ENCODE measurements at regions not wholly inside any gene's neighbourhood (a gene's known extent, or its start where the extent isn't known, plus 50 kb on each side); places are given as distances from the start of the nearest gene placed in this dataset.

GRCh38 chr4:163959932-163960331 lies 465.4 kb downstream of the TMA16 start:
- POLR2A ChIA-PET: interaction anchor here (0.8 kb wide), 1 partner anchor 8 kb away, joined by 4 read pairs; no protein-coding TSS in a partner anchor
- H4K20me1 ChIP-seq (ENCODE audit: insufficient read depth, low read length): no peaks in the 10 kb centered on the region
- H3K4me1 ChIP-seq (ENCODE audit: insufficient read depth, low read length, poor library complexity, severe bottlenecking): no peaks in the 10 kb centered on the region
- intact Hi-C loops (cut with micrococcal nuclease; ENCODE audit: unreplicated experiment): no loop called here
- BruUV-seq (replicated peaks): no TSS peak
- CTCF ChIA-PET (ENCODE audit: unreplicated experiment): no interaction called here
- H3K9me2 ChIP-seq (ENCODE audit: insufficient read depth, low read length): no peaks in the 10 kb centered on the region
- H3K36me3 ChIP-seq (ENCODE audit: insufficient read depth, low read length): no peaks in the 10 kb centered on the region
- no peak overlapping the region for H3K4me2 ChIP-seq (ENCODE audit: low read length)
- no peak overlapping the region for H3K27ac ChIP-seq (ENCODE audit: low read depth, low read length, poor library complexity, severe bottlenecking)
- H2AFZ ChIP-seq (ENCODE audit: low read length): no peak overlapping the region
- H3K79me2 ChIP-seq (ENCODE audit: insufficient read depth, low read depth, low read length): no peaks in the 10 kb centered on the region
- no peak for DNase-seq (ENCODE audit: low spot score)
- no peak for TF ChIP-seq CTCF (conservative IDR thresholded peaks at IDR 0.05; ENCODE audit: low read length)
- no peak for TF ChIP-seq EZH2phosphoT487 (IDR thresholded peaks at IDR 0.05; ENCODE audit: borderline replicate concordance, low read depth, low read length)
- H3K4me3 ChIP-seq (ENCODE audit: low read depth, low read length, poor library complexity, severe bottlenecking): no peak overlapping the region
- no peaks in the 10 kb centered on the region for H3K9me3 ChIP-seq (ENCODE audit: low read length)

GRCh38 chr4:163966612-163967011 lies 472.1 kb downstream of the TMA16 start:
- ChIA-PET CTCF (ENCODE audit: unreplicated experiment) (no interaction called here), POLR2A (interaction anchor here (0.6 kb wide), 1 partner anchor 27 kb away, joined by 3 read pairs; no protein-coding TSS in a partner anchor)
- H3K9me2 ChIP-seq (ENCODE audit: insufficient read depth, low read length): no peaks in the 10 kb centered on the region
- no peak overlapping the region for H3K27ac ChIP-seq (ENCODE audit: low read depth, low read length, poor library complexity, severe bottlenecking)
- no peaks in the 10 kb centered on the region for H3K9me3 ChIP-seq (ENCODE audit: low read length)
- no TSS peak for BruUV-seq (replicated peaks)
- no peaks in the 10 kb centered on the region for H3K36me3 ChIP-seq (ENCODE audit: insufficient read depth, low read length)
- H3K79me2 ChIP-seq (ENCODE audit: insufficient read depth, low read depth, low read length): no peaks in the 10 kb centered on the region
- H2AFZ ChIP-seq (ENCODE audit: low read length): no peak overlapping the region
- no peak overlapping the region for H3K4me3 ChIP-seq (ENCODE audit: low read depth, low read length, poor library complexity, severe bottlenecking)
- no peaks in the 10 kb centered on the region for H3K4me1 ChIP-seq (ENCODE audit: insufficient read depth, low read length, poor library complexity, severe bottlenecking)
- no peak overlapping the region for H3K4me2 ChIP-seq (ENCODE audit: low read length)
- TF ChIP-seq CTCF (conservative IDR thresholded peaks at IDR 0.05; ENCODE audit: low read length) (no peak), EZH2phosphoT487 (IDR thresholded peaks at IDR 0.05; ENCODE audit: borderline replicate concordance, low read depth, low read length) (no peak)
- H4K20me1 ChIP-seq (ENCODE audit: insufficient read depth, low read length): no peaks in the 10 kb centered on the region
- DNase-seq (ENCODE audit: low spot score): no peak
- intact Hi-C loops (cut with micrococcal nuclease; ENCODE audit: unreplicated experiment): no loop called here

GRCh38 chr4:163967263-163967662 lies 472.8 kb downstream of the TMA16 start:
- H3K27ac ChIP-seq (ENCODE audit: low read depth, low read length, poor library complexity, severe bottlenecking): no peak overlapping the region
- no peak overlapping the region for H2AFZ ChIP-seq (ENCODE audit: low read length)
- intact Hi-C loops (cut with micrococcal nuclease; ENCODE audit: unreplicated experiment): no loop called here
- H4K20me1 ChIP-seq (ENCODE audit: insufficient read depth, low read length): no peaks in the 10 kb centered on the region
- POLR2A ChIA-PET: interaction anchor here (0.5 kb wide), 1 partner anchor 69 kb away, joined by 4 read pairs; no protein-coding TSS in a partner anchor
- no TSS peak for BruUV-seq (replicated peaks)
- no peak for DNase-seq (ENCODE audit: low spot score)
- H3K4me1 ChIP-seq (ENCODE audit: insufficient read depth, low read length, poor library complexity, severe bottlenecking): no peaks in the 10 kb centered on the region
- H3K36me3 ChIP-seq (ENCODE audit: insufficient read depth, low read length): no peaks in the 10 kb centered on the region
- no peak overlapping the region for H3K4me3 ChIP-seq (ENCODE audit: low read depth, low read length, poor library complexity, severe bottlenecking)
- H3K4me2 ChIP-seq (ENCODE audit: low read length): no peak overlapping the region
- H3K9me2 ChIP-seq (ENCODE audit: insufficient read depth, low read length): no peaks in the 10 kb centered on the region
- TF ChIP-seq EZH2phosphoT487 (IDR thresholded peaks at IDR 0.05; ENCODE audit: borderline replicate concordance, low read depth, low read length) (no peak), CTCF (conservative IDR thresholded peaks at IDR 0.05; ENCODE audit: low read length) (no peak)
- no peaks in the 10 kb centered on the region for H3K79me2 ChIP-seq (ENCODE audit: insufficient read depth, low read depth, low read length)
- H3K9me3 ChIP-seq (ENCODE audit: low read length): no peaks in the 10 kb centered on the region
- CTCF ChIA-PET (ENCODE audit: unreplicated experiment): no interaction called here

Data from OCI-LY7 (cell line).